ENCODE measurements at regions not wholly inside any gene's neighbourhood (a gene's known extent, or its start where the extent isn't known, plus 50 kb on each side); places are given as distances from the start of the nearest gene placed in this dataset.
"Not testable (repeated sequence)": the region's sequence is repeated elsewhere in the genome, so short reads cannot be mapped to it uniquely, and the experiment has no call there.

DNA sequence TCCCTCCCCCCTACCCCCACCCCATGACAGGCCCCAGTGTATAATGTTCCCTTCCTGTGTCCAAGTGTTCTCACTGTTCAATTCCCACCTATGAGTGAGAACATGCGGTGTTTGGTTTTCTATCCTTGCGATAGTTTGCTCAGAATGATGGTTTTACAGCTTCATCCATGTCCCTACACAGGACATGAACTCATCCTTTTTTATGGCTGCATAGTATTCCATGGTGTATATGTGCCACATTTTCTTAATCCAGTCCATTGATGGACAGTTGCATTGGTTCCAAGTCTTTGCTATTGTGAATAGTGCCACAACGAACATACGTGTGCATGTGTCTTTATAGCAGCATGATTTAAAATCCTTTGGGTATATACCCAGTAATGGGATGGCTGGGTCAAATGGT is 165.6 kb upstream of the TMEM45B start:
- TF ChIP-seq, protein P1, sequence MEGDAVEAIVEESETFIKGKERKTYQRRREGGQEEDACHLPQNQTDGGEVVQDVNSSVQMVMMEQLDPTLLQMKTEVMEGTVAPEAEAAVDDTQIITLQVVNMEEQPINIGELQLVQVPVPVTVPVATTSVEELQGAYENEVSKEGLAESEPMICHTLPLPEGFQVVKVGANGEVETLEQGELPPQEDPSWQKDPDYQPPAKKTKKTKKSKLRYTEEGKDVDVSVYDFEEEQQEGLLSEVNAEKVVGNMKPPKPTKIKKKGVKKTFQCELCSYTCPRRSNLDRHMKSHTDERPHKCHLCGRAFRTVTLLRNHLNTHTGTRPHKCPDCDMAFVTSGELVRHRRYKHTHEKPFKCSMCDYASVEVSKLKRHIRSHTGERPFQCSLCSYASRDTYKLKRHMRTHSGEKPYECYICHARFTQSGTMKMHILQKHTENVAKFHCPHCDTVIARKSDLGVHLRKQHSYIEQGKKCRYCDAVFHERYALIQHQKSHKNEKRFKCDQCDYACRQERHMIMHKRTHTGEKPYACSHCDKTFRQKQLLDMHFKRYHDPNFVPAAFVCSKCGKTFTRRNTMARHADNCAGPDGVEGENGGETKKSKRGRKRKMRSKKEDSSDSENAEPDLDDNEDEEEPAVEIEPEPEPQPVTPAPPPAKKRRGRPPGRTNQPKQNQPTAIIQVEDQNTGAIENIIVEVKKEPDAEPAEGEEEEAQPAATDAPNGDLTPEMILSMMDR (IDR thresholded peaks at IDR 0.05; ENCODE audit: poor library complexity): not testable (repeated sequence)
- TF ChIP-seq EZH2 (IDR thresholded peaks at IDR 0.05; ENCODE audit: borderline replicate concordance); EZH2phosphoT487 (IDR thresholded peaks at IDR 0.05; ENCODE audit: low read depth, severe bottlenecking, unreplicated experiment): not testable (repeated sequence)

Measured in hepatocyte (in vitro differentiated cells).